HepG2 (cell line): ENCODE measurements at regions not wholly inside any gene's neighbourhood (a gene's known extent, or its start where the extent isn't known, plus 50 kb on each side); places are given as distances from the start of the nearest gene placed in this dataset.

ENCODE experiments used
- ATAC-seq: fragments of 200-7000 bp; cut with Tn5 transposase; 3 replicates; pipeline ENCODE4 v1.9.1; 2020; ENCODE audit warnings: mild to moderate bottlenecking, moderate library complexity
- BruUV-seq: library from RNA; stranded (reverse); fragments of 400-500 nt; replicated peaks from 2 replicates; lab custom pipeline; 2021; lab: Mats Ljungman, UMichigan
- CTCF ChIA-PET: fragments of 300-600 bp; formaldehyde crosslinking; extraction: SDS; loops from one replicate; lab custom pipeline; 2021; ENCODE audit warnings: low total read pairs, inconsistent platforms, low intra/inter-chr PET ratio; lab: Yijun Ruan, JAX
- POLR2A ChIA-PET: fragments of 350-600 bp; sonication (Branson Sonifier 250); formaldehyde crosslinking; loops from one replicate; lab custom pipeline; 2020; ENCODE audit warnings: antibody characterized with exemption, inconsistent platforms; lab: Yijun Ruan, JAX
- DNase-seq: peaks from one replicate; pipeline ENCODE4 v3.0.0-alpha.2; 2015; ENCODE audit warnings: low spot score
- FAIRE-seq: peaks from 3 replicates; lab custom pipeline; 2011; peaks lifted over from hg19 to GRCh38; lab: Jason Lieb, UNC
- H2AFZ ChIP-seq: one replicate; pipeline ENCODE4 v1.6.1; 2011; ENCODE audit warnings: low read length, inconsistent platforms
- H3K27ac ChIP-seq: fragments of 300-600 bp; 3 replicates; pipeline ENCODE4 v1.8.0; 2011; ENCODE audit warnings: mixed run types, mild to moderate bottlenecking, mixed read lengths, low read length, inconsistent platforms; ENCODE audit not compliant: insufficient read depth; ENCODE audit errors: extremely low read length
- H3K27me3 ChIP-seq, 2 experiments: fragments of 200-600 bp in 1 of 2; 2 replicates in 1 of 2; 3 replicates in 1 of 2; pipeline versions ENCODE4 v1.6.0 to v1.8.0; 2011; ENCODE audit warnings: low read length in 2 of 2, mild to moderate bottlenecking in 2 of 2, moderate library complexity in 2 of 2, inconsistent platforms in 1 of 2; ENCODE audit not compliant: insufficient read depth in 2 of 2, control insufficient read depth in 1 of 2
- H3K36me3 ChIP-seq, 2 experiments: fragments of 200-600 bp in 1 of 2; replicated peaks in 1 of 2; 2 replicates in 1 of 2; 3 replicates in 1 of 2; pipeline versions ENCODE4 v1.5.1 to v1.8.0; 2011; ENCODE audit warnings: low read length in 2 of 2, inconsistent platforms in 1 of 2; ENCODE audit not compliant: insufficient read depth in 2 of 2, control insufficient read depth in 1 of 2
- H3K4me1 ChIP-seq: 2 replicates; pipeline ENCODE4 v1.5.1; 2012; ENCODE audit warnings: low read length, inconsistent platforms; ENCODE audit not compliant: insufficient read depth
- H3K4me2 ChIP-seq: 2 replicates; pipeline ENCODE4 v1.6.0; 2011; ENCODE audit warnings: low read depth, low read length, inconsistent platforms
- H3K4me3 ChIP-seq, 3 experiments: fragments of 200-600 bp in 1 of 3; sonication (generic), shearing (Covaris generic) in 1 of 3; replicated peaks in 1 of 3; 2 replicates each; pipeline ENCODE4 v1.5.1; 2011 to 2016; ENCODE audit warnings: low read length in 3 of 3, inconsistent platforms in 2 of 3, low read depth in 2 of 3, mild to moderate bottlenecking in 2 of 3, control low read depth in 1 of 3, mixed read lengths in 1 of 3; ENCODE audit not compliant: insufficient read depth in 1 of 3
- H3K79me2 ChIP-seq: one replicate; pipeline ENCODE4 v1.6.1; 2011; ENCODE audit warnings: low read length, inconsistent platforms; ENCODE audit not compliant: insufficient read depth
- H3K9ac ChIP-seq: 2 replicates; pipeline ENCODE4 v1.6.0; 2011; ENCODE audit warnings: mild to moderate bottlenecking, low read depth, low read length, inconsistent platforms; ENCODE audit not compliant: insufficient read depth
- H3K9me3 ChIP-seq: 2 replicates; pipeline ENCODE4 v1.5.1; 2012; ENCODE audit warnings: mild to moderate bottlenecking, low read length
- H4K20me1 ChIP-seq: 2 replicates; pipeline ENCODE4 v1.6.0; 2011; ENCODE audit warnings: inconsistent platforms, mild to moderate bottlenecking, low read length, moderate library complexity; ENCODE audit not compliant: insufficient read depth
- ATF1 ChIP-seq: IDR thresholded peaks from 2 replicates; pipeline ENCODE4 v1.6.1; 2016; ENCODE audit warnings: mild to moderate bottlenecking, control low read depth
- BRD4 ChIP-seq: sonication (generic); formaldehyde crosslinking; IDR thresholded peaks from 2 replicates; pipeline ENCODE4 v1.4.0; 2020; ENCODE audit warnings: missing genetic modification reagents
- CHCHD3 ChIP-seq: sonication (generic); formaldehyde crosslinking; IDR thresholded peaks from 2 replicates; pipeline ENCODE4 v1.8.0; 2022; ENCODE audit warnings: mild to moderate bottlenecking, missing genetic modification reagents, moderate library complexity
- FOSL2 ChIP-seq: sonication (generic); formaldehyde crosslinking; IDR thresholded peaks from 2 replicates; pipeline ENCODE4 v1.4.0; 2020; ENCODE audit warnings: missing genetic modification reagents
- MEIS1 ChIP-seq: sonication (generic); formaldehyde crosslinking; IDR thresholded peaks from 2 replicates; pipeline ENCODE4 v1.9.0; 2021; ENCODE audit warnings: mild to moderate bottlenecking, missing genetic modification reagents, moderate library complexity, borderline replicate concordance
- MTA3 ChIP-seq: sonication (generic); formaldehyde crosslinking; IDR thresholded peaks from 2 replicates; pipeline ENCODE4 v1.4.0; 2020; ENCODE audit warnings: missing genetic modification reagents
- NFE2L1 ChIP-seq: sonication (generic); formaldehyde crosslinking; IDR thresholded peaks from 2 replicates; pipeline ENCODE4 v1.4.0; 2020; ENCODE audit warnings: missing genetic modification reagents, mild to moderate bottlenecking, borderline replicate concordance
- NR2F2 ChIP-seq: IDR thresholded peaks from 2 replicates; pipeline ENCODE4 v1.6.1; 2012; ENCODE audit warnings: low read depth, inconsistent platforms, borderline replicate concordance
- NR2F6 ChIP-seq, 2 experiments: IDR thresholded peaks; 2 replicates each; pipeline ENCODE4 v1.6.1; 2016; ENCODE audit warnings: antibody characterized with exemption in 1 of 2, mild to moderate bottlenecking in 1 of 2
- PAF1 ChIP-seq: IDR thresholded peaks from 2 replicates; pipeline ENCODE4 v1.6.1; 2016; ENCODE audit warnings: missing genetic modification reagents, missing compliant biosample characterization
- SIX4 ChIP-seq: sonication (generic); formaldehyde crosslinking; IDR thresholded peaks from 2 replicates; pipeline ENCODE4 v1.4.0; 2020; ENCODE audit warnings: missing genetic modification reagents
- SOX13 ChIP-seq, 3 experiments: fragments of 450-650 bp in 1 of 3; sonication (generic) in 1 of 3; formaldehyde crosslinking in 1 of 3; IDR thresholded peaks in 2 of 3; conservative IDR thresholded peaks in 1 of 3; 2 replicates each; pipeline versions ENCODE4 v1.5.0 to v1.6.1; 2016 to 2020; ENCODE audit warnings: antibody characterized with exemption in 1 of 3, mild to moderate bottlenecking in 1 of 3, missing compliant biosample characterization in 1 of 3, missing genetic modification reagents in 1 of 3, moderate library complexity in 1 of 3
- ZNF3 ChIP-seq: IDR thresholded peaks from 2 replicates; pipeline ENCODE4 v1.7.0; 2017; ENCODE audit warnings: inconsistent platforms
- ZNF563 ChIP-seq: sonication (generic); formaldehyde crosslinking; IDR thresholded peaks from 2 replicates; pipeline ENCODE4 v1.8.0; 2022; ENCODE audit warnings: mild to moderate bottlenecking, moderate library complexity, missing genetic modification reagents
- WGBS: methylation state at CpG from one replicate; pipeline ENCODE4 v1.1.6; 2017; ENCODE audit warnings: low lambda C conversion rate; 5-methylcytosine and 5-hydroxymethylcytosine counted together
- in situ Hi-C: cut with HindIII; loops from 2 replicates; pipeline ENCODE4 v1.10.0; 2017; ENCODE audit warnings: low pct_unique_long_range_greater_than_20kb; ENCODE audit not compliant: extremely low pct_ligation_motif_present
- intact Hi-C: fragments of 100-400 bp; cut with micrococcal nuclease; formaldehyde crosslinking; loops from one replicate; pipeline ENCODE4 v1.10.0; 2022; ENCODE audit not compliant: unreplicated experiment
- TF ChIP-seq, protein P1 (sequence below): fragments of 450-650 bp; IDR thresholded peaks from 2 replicates; pipeline ENCODE4 v1.6.1; 2017
- TF ChIP-seq, protein P2 (sequence below): sonication (generic); formaldehyde crosslinking; IDR thresholded peaks from 2 replicates; pipeline ENCODE4 v1.4.0; 2020; ENCODE audit warnings: missing genetic modification reagents; ENCODE audit errors: not compliant biosample characterization
- TF ChIP-seq, protein P3 (sequence below): sonication (generic); formaldehyde crosslinking; IDR thresholded peaks from 2 replicates; pipeline ENCODE4 v1.4.0; 2020; ENCODE audit warnings: missing genetic modification reagents
- TF ChIP-seq, protein P4 (sequence below): sonication (generic); formaldehyde crosslinking; IDR thresholded peaks from 2 replicates; pipeline ENCODE4 v1.9.0; 2022; ENCODE audit warnings: low read depth, missing genetic modification reagents

DNA sequence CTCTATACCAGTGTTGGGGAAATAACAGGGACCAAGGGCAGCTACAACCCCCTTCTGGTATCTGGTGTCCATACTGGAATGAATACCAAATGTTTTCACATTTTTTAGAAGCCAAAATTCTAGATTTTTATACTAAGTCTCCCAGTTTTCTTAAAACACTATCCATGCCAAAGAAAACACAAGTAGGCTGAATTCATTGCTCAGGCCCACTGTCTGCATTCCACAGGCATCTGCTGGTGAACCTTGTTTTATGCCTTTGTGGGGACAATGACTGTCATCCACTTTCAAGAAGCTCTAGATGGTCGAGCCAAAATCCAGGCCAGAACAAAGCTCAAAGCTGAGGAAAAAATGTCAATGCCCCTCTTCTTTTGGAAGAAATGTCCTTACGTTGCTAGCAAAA is 213.4 kb upstream of the RASGEF1B start:
- 0% methylated on average over 2 of the region's 2 CpGs for WGBS
- no TSS peak for BruUV-seq
- TF ChIP-seq ZNF563 (CRISPR knock-in tag): no peak
- no peak for TF ChIP-seq FOSL2 (CRISPR knock-in tag)
- TF ChIP-seq, protein P1, sequence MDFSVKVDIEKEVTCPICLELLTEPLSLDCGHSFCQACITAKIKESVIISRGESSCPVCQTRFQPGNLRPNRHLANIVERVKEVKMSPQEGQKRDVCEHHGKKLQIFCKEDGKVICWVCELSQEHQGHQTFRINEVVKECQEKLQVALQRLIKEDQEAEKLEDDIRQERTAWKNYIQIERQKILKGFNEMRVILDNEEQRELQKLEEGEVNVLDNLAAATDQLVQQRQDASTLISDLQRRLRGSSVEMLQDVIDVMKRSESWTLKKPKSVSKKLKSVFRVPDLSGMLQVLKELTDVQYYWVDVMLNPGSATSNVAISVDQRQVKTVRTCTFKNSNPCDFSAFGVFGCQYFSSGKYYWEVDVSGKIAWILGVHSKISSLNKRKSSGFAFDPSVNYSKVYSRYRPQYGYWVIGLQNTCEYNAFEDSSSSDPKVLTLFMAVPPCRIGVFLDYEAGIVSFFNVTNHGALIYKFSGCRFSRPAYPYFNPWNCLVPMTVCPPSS: no peak
- no peak for TF ChIP-seq PAF1 (CRISPR knock-in tag)
- TF ChIP-seq MEIS1 (CRISPR knock-in tag): no peak
- TF ChIP-seq NR2F6 (IDR thresholded peaks at IDR 0.05): no peak
- TF ChIP-seq NR2F6 (CRISPR knock-in tag; IDR thresholded peaks at IDR 0.05): no peak
- TF ChIP-seq NR2F2: no peak
- TF ChIP-seq, protein P2, sequence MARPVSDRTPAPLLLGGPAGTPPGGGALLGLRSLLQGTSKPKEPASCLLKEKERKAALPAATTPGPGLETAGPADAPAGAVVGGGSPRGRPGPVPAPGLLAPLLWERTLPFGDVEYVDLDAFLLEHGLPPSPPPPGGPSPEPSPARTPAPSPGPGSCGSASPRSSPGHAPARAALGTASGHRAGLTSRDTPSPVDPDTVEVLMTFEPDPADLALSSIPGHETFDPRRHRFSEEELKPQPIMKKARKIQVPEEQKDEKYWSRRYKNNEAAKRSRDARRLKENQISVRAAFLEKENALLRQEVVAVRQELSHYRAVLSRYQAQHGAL (CRISPR knock-in tag): no peak
- TF ChIP-seq, protein P3, sequence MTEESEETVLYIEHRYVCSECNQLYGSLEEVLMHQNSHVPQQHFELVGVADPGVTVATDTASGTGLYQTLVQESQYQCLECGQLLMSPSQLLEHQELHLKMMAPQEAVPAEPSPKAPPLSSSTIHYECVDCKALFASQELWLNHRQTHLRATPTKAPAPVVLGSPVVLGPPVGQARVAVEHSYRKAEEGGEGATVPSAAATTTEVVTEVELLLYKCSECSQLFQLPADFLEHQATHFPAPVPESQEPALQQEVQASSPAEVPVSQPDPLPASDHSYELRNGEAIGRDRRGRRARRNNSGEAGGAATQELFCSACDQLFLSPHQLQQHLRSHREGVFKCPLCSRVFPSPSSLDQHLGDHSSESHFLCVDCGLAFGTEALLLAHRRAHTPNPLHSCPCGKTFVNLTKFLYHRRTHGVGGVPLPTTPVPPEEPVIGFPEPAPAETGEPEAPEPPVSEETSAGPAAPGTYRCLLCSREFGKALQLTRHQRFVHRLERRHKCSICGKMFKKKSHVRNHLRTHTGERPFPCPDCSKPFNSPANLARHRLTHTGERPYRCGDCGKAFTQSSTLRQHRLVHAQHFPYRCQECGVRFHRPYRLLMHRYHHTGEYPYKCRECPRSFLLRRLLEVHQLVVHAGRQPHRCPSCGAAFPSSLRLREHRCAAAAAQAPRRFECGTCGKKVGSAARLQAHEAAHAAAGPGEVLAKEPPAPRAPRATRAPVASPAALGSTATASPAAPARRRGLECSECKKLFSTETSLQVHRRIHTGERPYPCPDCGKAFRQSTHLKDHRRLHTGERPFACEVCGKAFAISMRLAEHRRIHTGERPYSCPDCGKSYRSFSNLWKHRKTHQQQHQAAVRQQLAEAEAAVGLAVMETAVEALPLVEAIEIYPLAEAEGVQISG: no peak
- TF ChIP-seq ATF1 (CRISPR knock-in tag): no peak
- TF ChIP-seq MTA3 (CRISPR knock-in tag): no peak
- TF ChIP-seq ZNF3 (CRISPR knock-in tag): no peak
- TF ChIP-seq SOX13 (IDR thresholded peaks at IDR 0.05): no peak
- no peak for TF ChIP-seq SOX13 (CRISPR knock-in tag; conservative IDR thresholded peaks at IDR 0.05 in 1 of 2, IDR thresholded peaks at IDR 0.05 in 1 of 2)
- no peak for TF ChIP-seq BRD4 (CRISPR knock-in tag)
- TF ChIP-seq CHCHD3 (CRISPR knock-in tag): no peak
- no peak for TF ChIP-seq SIX4 (CRISPR knock-in tag)
- no peak for TF ChIP-seq NFE2L1 (CRISPR knock-in tag)
- TF ChIP-seq, protein P4, sequence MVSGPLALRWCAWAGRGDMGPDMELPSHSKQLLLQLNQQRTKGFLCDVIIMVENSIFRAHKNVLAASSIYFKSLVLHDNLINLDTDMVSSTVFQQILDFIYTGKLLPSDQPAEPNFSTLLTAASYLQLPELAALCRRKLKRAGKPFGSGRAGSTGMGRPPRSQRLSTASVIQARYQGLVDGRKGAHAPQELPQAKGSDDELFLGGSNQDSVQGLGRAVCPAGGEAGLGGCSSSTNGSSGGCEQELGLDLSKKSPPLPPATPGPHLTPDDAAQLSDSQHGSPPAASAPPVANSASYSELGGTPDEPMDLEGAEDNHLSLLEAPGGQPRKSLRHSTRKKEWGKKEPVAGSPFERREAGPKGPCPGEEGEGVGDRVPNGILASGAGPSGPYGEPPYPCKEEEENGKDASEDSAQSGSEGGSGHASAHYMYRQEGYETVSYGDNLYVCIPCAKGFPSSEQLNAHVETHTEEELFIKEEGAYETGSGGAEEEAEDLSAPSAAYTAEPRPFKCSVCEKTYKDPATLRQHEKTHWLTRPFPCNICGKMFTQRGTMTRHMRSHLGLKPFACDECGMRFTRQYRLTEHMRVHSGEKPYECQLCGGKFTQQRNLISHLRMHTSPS (CRISPR knock-in tag): no peak

More for the DNA sequence above, 213.4 kb upstream of the RASGEF1B start:
- H3K27ac ChIP-seq: no peak overlapping the region
- ChIA-PET POLR2A (no interaction called here), CTCF (no interaction called here)
- ATAC-seq (no peak), FAIRE-seq (no peak), DNase-seq (no peak)
- no peak overlapping the region for H3K9ac ChIP-seq
- no peaks in the 10 kb centered on the region for H3K4me1 ChIP-seq
- no peaks in the 10 kb centered on the region for H3K27me3 ChIP-seq
- H3K79me2 ChIP-seq: no peaks in the 10 kb centered on the region
- in situ Hi-C loops (no loop called here), intact Hi-C loops (no loop called here)
- no peaks in the 10 kb centered on the region for H3K36me3 ChIP-seq
- no peaks in the 10 kb centered on the region for H3K9me3 ChIP-seq
- no peak overlapping the region for H2AFZ ChIP-seq
- H3K4me3 ChIP-seq: no peak overlapping the region
- no peaks in the 10 kb centered on the region for H4K20me1 ChIP-seq
- H3K4me2 ChIP-seq: no peak overlapping the region
